ENCODE measurements at regions not wholly inside any gene's neighbourhood (a gene's known extent, or its start where the extent isn't known, plus 50 kb on each side); places are given as distances from the start of the nearest gene placed in this dataset.

DNA sequence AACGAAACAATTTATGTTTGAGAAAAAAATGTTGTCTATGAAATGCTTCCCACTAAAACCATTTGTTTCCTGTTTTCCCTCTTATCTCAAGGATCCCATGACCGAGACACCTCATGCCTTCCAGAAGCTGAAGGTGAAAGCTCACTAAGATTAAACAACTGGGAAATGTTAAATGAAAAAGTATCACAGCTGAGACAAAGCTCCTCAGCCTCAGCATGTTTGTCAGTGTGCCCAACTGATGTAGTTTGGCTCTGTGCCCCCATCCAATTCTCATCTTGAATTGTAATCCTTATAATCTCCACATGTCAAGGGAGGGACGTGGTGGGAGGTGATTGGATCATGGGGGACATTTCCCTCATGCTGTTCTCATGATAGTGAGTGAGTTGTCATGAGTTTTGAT is 327.3 kb downstream of the HTR7 start:
- Histone ChIP-seq H4K20me1 (ENCODE audit: low read depth, low read length) (no peaks in the 10 kb centered on the region), H3K4me2 (ENCODE audit: low read depth, low read length, poor library complexity, severe bottlenecking) (no peak overlapping the region), H2AFZ (ENCODE audit: low read depth, low read length, severe bottlenecking) (no peak overlapping the region), H3K9me3 (ENCODE audit: insufficient read depth, low read length) (no peaks in the 10 kb centered on the region), H3K4me3 (ENCODE audit: insufficient read depth, low read length, poor library complexity, severe bottlenecking) (no peak overlapping the region), H3K36me3 (ENCODE audit: low read length) (no peaks in the 10 kb centered on the region), H3F3A (ENCODE audit: insufficient read depth) (no peaks in the 10 kb centered on the region), H3K9me2 (replicated peaks; ENCODE audit: insufficient read depth, low read length) (no peaks in the 10 kb centered on the region), H3K27ac (ENCODE audit: low read depth, low read length) (no peak overlapping the region), H3K9ac (ENCODE audit: low read length) (no peak overlapping the region), H3K79me2 (ENCODE audit: insufficient read depth, low read length) (no peaks in the 10 kb centered on the region), H3K27me3 (ENCODE audit: low read length) (no peaks in the 10 kb centered on the region)
- TF ChIP-seq, protein P1, sequence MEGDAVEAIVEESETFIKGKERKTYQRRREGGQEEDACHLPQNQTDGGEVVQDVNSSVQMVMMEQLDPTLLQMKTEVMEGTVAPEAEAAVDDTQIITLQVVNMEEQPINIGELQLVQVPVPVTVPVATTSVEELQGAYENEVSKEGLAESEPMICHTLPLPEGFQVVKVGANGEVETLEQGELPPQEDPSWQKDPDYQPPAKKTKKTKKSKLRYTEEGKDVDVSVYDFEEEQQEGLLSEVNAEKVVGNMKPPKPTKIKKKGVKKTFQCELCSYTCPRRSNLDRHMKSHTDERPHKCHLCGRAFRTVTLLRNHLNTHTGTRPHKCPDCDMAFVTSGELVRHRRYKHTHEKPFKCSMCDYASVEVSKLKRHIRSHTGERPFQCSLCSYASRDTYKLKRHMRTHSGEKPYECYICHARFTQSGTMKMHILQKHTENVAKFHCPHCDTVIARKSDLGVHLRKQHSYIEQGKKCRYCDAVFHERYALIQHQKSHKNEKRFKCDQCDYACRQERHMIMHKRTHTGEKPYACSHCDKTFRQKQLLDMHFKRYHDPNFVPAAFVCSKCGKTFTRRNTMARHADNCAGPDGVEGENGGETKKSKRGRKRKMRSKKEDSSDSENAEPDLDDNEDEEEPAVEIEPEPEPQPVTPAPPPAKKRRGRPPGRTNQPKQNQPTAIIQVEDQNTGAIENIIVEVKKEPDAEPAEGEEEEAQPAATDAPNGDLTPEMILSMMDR (IDR thresholded peaks at IDR 0.05; ENCODE audit: insufficient read depth, low read length, poor library complexity, severe bottlenecking) = no peak
- TF ChIP-seq EZH2phosphoT487 (conservative IDR thresholded peaks at IDR 0.05; ENCODE audit: low read length) = no peak

DNA sequence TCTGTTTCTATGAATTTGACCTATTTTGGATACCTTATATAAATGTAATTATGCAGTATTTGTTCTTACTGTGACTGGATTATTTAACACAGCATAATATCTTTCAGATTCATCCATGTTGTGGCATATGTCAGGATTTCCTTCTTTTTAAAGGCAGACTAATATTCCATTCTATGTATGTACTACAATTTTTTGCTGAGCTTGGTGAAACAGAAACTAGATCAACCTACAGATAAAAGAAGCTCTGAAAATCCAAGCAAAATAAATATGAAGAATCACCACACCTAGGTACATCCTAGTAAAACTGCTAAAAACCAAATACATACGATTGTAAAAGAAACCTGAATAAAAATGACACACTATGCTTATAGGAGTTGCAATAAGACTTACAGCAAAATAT is 300.5 kb downstream of the HTR7 start:
- Histone ChIP-seq H4K20me1 (ENCODE audit: low read depth, low read length) (no peaks in the 10 kb centered on the region), H3K36me3 (ENCODE audit: low read length) (no peaks in the 10 kb centered on the region), H3K9me3 (ENCODE audit: insufficient read depth, low read length) (no peaks in the 10 kb centered on the region), H3K4me3 (ENCODE audit: insufficient read depth, low read length, poor library complexity, severe bottlenecking) (no peak overlapping the region), H3K4me2 (ENCODE audit: low read depth, low read length, poor library complexity, severe bottlenecking) (no peak overlapping the region), H3K79me2 (ENCODE audit: insufficient read depth, low read length) (no peaks in the 10 kb centered on the region), H3K9ac (ENCODE audit: low read length) (no peak overlapping the region), H3K9me2 (replicated peaks; ENCODE audit: insufficient read depth, low read length) (no peaks in the 10 kb centered on the region), H3K27me3 (ENCODE audit: low read length) (no peaks in the 10 kb centered on the region), H3F3A (ENCODE audit: insufficient read depth) (no peaks in the 10 kb centered on the region), H2AFZ (ENCODE audit: low read depth, low read length, severe bottlenecking) (no peak overlapping the region), H3K27ac (ENCODE audit: low read depth, low read length) (no peak overlapping the region)
- TF ChIP-seq, protein P1 (IDR thresholded peaks at IDR 0.05; ENCODE audit: insufficient read depth, low read length, poor library complexity, severe bottlenecking) = no peak
- no peak for TF ChIP-seq EZH2phosphoT487 (conservative IDR thresholded peaks at IDR 0.05; ENCODE audit: low read length)

DNA sequence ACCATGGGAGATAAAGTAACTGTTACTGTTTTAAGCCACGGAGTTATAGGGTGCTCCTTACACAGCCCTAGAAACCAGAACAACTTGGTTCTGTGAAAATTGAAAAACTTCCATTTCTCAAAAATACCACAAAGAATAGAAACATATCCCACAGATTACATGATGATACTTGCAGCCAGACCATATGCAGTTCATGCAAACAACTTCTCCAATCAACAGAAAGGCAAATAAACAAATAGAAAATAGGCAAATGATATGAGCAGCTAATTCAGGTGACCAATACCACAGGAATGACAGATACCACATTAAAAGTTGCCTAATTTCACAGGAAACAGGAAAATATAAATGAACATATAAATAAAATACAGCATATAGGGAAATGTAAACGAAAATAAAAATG is 297.5 kb downstream of the HTR7 start:
- Histone ChIP-seq H3K36me3 (ENCODE audit: low read length) (no peaks in the 10 kb centered on the region), H3K9me2 (replicated peaks; ENCODE audit: insufficient read depth, low read length) (no peaks in the 10 kb centered on the region), H2AFZ (ENCODE audit: low read depth, low read length, severe bottlenecking) (no peak overlapping the region), H3K79me2 (ENCODE audit: insufficient read depth, low read length) (no peaks in the 10 kb centered on the region), H3F3A (ENCODE audit: insufficient read depth) (no peaks in the 10 kb centered on the region), H3K4me3 (ENCODE audit: insufficient read depth, low read length, poor library complexity, severe bottlenecking) (no peak overlapping the region), H3K9ac (ENCODE audit: low read length) (no peak overlapping the region), H4K20me1 (ENCODE audit: low read depth, low read length) (no peaks in the 10 kb centered on the region), H3K27ac (ENCODE audit: low read depth, low read length) (no peak overlapping the region), H3K4me2 (ENCODE audit: low read depth, low read length, poor library complexity, severe bottlenecking) (no peak overlapping the region), H3K27me3 (ENCODE audit: low read length) (no peaks in the 10 kb centered on the region), H3K9me3 (ENCODE audit: insufficient read depth, low read length) (no peaks in the 10 kb centered on the region)
- TF ChIP-seq EZH2phosphoT487 (conservative IDR thresholded peaks at IDR 0.05; ENCODE audit: low read length) = no peak
- TF ChIP-seq, protein P1 (IDR thresholded peaks at IDR 0.05; ENCODE audit: insufficient read depth, low read length, poor library complexity, severe bottlenecking) = no peak

Measured in SU-DHL-6 (cell line).